Stimulated activated CD4-positive, alpha-beta T cell treated with anti-CD3 and anti-CD28 coated beads, Interleukin-2, amount 100 ng/mL, for 4 hours (primary cell): ENCODE measurements at regions not wholly inside any gene's neighbourhood (a gene's known extent, or its start where the extent isn't known, plus 50 kb on each side); places are given as distances from the start of the nearest gene placed in this dataset.

Experiments used
- DNase-seq: peaks from one replicate; pipeline ENCODE4 v3.0.0-alpha.2; 2020; ENCODE audit warnings: low read depth

DNA sequence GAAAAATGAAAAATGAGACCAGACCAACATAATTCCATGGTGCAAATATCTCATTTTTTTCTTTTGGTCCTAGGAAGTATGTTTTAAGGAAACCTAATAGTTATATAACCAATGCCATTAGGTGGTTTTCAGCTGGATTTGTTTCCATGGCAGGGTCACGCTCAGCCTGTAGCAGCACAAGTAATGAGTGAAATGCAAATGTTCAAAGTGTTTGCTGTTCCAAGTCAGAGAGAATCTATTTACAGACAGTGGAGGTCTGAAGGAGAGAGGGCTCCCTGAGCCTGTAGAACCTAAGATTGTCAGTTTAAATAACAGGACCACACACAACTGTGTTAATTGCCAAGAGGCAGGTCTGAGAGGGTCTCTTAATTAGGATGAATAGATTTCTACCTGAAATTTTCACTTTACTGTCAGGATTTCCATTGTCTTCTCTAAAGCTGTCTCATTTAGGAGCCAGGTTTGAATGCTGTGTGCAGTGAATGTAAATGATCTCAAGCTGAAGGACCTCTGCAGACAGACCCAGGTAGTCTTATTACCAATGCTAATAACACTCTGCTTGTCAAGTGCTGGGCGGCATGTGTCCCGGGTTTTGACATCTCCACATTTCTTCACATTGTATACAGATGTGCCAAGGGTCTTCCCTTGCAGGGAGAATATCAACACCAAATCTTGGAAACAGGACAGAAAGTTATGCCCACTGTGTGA, 317.3 kb upstream of the NECTIN3 start:
- no peak for DNase-seq

- no peak for DNase-seq
Measured at GRCh38 chr3:110755345-110755744, 316.3 kb upstream of the NECTIN3 start.

DNA sequence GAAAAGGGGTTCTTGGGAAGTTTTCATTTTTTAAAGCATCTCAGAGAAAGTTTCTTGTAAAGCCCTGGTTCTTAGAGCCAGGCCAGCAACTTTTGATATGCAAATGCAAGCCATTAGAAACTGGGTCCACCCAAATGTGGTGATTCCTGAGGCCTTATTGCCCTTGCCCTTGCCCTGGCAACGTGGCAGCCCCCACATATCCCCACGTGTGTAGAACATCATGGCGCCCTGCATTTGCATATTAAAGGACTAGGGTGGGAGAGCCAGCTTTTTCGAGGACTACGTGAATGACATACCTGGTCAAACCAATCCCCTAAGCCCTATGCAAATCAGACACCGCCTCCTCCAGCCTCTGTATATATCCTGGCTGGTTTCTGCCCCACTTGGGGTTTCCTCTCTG, 314.9 kb upstream of the NECTIN3 start:
- DNase-seq, result no peak

DNA sequence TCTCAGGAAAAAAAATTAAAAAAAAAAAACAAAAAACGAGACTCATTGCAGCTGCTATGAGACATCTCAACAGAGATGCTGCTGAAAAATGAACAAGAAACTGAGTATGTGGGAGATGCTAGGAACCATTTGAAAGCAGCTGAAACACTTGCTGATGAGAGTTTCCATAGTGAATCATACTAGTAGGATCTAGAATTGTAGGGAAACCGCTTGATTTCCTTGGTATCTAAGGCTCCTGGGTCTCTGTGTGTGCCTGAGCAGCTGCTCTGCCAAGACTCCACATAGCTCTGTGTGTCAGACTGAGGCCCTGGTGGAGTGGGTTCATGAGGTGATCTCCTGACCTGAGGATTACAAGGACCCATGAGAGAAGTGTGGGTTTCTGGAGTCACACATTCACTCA, 313.4 kb upstream of the NECTIN3 start:
- no peak for DNase-seq

GRCh38 chr3:110767156-110767555, 304.5 kb upstream of the NECTIN3 start:
- no peak for DNase-seq

- no peak for DNase-seq
Measured at GRCh38 chr3:110767838-110768237, 303.8 kb upstream of the NECTIN3 start.

GRCh38 chr3:110773413-110773954, 298.1 kb upstream of the NECTIN3 start:
- DNase-seq, result no peak

- no peak for DNase-seq
Measured at GRCh38 chr3:110774496-110775265, 296.9 kb upstream of the NECTIN3 start.

DNA sequence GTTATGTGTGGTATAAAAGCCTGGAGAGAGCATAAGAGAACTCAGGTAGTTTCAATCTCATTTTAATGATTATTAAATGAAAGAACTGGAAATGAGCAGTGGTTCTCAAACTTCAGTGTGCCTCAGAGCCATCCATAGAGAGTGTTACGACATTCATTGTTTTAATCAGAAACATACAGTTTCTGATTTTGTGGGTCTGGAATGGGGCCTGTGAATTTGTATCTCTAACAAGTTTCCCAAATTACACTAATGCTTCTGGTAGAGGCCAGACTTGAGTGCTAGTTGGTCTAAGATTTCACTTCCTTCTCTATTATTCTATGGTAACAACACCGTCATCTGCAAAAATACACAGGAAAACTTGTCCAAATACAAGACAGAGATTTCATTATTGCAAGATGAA, 292.0 kb upstream of the NECTIN3 start:
- no peak for DNase-seq

DNA sequence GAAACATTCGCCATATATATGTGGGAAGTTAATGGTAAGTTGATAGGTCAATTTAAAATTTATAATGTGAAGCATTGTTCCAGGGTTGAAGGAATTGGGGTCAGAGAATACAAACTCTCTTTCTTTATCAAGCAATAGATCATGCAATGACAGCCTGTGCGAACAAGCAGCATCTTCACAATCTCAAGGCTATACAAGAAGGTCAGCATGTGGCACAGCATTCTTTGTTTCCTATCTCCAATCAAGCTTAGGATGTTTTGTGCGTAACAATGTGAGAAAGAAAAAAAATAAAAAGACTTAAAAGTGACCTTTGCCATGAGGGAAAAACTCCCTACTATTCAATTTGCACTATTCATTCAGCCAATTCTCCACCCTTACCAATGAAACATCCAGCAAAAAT, 288.1 kb upstream of the NECTIN3 start:
- no peak for DNase-seq

- DNase-seq, result no peak
Measured at GRCh38 chr3:110788794-110789193, 282.8 kb upstream of the NECTIN3 start.

DNA sequence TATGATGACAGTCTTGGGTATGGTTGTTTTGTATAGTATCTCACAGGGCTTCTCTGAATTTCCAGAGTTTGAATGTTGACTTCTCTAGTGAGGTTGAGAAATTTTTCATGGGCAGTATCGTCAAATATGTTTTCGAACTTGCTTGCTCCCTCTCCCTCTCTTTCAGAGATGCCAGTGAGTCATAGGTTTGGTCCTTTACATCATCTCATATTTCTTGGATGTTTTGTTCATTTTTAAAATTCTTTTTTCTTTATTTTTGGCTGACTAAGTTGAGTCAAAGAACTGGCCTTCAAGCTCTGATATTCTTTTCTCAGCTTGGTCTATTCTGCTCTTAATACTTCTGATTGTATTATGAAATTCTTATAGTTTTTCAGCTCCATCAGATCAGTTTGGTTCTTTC, 282.3 kb upstream of the NECTIN3 start:
- no peak for DNase-seq

- no peak for DNase-seq
Measured at GRCh38 chr3:110790631-110791030, 281.0 kb upstream of the NECTIN3 start.

DNA sequence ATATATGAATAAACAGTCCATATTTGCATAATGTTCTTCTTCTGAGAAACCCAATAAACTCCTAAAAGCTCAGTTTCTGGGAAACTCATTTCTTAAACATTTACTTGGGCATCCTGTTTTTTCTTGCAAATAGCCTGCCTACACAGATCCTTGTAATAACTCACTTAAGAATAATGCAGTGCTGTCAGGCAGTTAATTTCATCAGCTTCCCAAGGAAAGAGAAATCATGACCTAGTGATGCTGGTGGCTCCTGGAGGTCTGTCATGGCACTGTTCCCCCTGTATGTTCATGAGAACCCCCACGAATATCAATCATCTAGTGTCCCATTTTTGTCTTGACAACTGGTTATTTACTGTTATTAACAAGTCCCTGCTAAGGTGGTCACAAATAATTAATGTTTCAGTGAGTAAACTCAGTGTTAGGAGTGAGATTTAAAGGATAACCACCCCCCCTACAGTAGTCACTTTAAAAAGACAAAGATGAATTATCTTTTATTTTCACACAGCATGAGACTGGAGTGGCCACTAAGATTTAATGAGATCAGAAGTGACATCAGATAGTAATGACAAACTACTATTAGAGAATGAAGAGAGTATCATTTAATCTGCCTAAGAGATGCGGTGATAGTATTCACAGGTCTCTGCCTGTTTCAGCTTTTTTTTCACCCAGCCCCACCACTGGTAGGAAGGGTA, 279.5 kb upstream of the NECTIN3 start:
- DNase-seq, result no peak

DNA sequence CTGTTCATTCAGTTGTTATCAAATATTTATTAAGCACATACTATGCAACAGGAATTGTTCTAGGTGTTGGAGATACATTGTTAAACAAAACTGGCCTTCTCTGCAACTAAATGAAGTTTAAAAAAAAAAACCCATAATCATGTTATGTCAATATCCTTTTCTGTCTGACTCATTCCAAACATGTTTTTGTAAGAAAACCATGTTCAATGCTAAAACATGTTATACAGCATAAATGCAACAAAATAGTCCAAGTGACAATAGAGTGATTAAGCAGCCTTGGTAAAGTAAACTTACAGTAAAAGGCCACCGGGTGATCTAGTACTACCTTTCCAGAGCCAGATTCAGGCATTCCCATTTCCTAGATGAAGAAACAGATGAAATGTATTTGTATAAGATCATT, 278.0 kb upstream of the NECTIN3 start:
- no peak for DNase-seq

DNA sequence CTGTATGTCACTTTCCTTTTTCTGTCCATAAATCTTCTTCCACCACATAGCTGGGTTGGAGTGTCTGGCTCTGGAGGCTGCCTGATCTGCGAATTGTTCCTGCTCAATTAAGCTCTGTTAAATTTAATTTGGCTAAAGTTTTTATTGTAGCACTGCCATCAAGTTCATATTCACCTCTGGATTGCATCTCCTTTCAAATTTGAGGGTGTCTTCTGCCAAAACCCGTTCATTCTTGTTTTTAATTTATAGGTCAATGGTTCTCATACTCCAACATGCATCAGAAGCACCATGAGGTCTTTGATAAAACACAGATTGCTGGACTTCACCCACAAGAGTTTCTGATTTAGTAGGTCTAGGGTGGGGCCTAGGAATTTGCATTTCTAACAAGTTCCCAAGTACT, 276.5 kb upstream of the NECTIN3 start:
- DNase-seq, result no peak

GRCh38 chr3:110799271-110799670, 272.3 kb upstream of the NECTIN3 start:
- no peak for DNase-seq

DNA sequence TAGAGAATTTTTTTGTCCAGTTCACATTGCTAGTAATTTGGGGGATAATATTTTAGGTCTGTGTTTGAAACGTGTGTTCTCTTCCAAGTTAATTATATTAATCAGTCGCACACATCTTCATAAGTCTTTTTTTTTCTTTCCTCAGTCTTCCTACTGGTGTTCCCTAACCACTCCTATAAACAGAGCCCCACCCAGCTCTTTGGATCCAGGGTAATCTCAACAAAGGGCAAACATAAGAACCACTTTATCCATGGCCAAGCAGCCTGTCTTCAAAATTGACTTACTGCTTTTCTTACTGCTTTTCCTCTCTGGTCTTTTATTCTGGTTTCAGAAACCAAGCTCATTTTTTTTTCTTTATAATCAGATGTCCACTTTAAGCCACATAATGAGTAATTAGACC, 266.8 kb upstream of the NECTIN3 start:
- DNase-seq, result no peak

- no peak for DNase-seq
Measured at GRCh38 chr3:110806924-110807323, 264.7 kb upstream of the NECTIN3 start.

DNA sequence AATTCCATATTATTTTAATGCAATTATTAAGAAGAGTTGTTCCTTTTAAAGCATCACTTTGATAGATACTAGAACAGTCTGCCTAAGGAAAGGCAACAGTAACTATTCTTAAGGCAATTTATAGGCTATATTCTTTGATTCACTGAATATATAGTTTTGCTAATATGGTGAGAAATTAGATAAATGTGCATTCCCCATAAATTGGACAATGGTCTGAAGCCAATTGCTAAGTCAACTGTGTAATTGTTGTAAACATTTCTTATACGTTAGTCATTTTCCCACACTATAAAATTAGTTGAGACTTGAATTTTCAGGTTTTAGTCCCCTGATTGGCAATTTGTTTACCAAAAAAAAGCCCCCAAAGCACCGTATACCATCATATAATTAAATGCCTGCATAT, 263.0 kb upstream of the NECTIN3 start:
- no peak for DNase-seq

GRCh38 chr3:110810356-110810755, 261.3 kb upstream of the NECTIN3 start:
- DNase-seq, result no peak

DNA sequence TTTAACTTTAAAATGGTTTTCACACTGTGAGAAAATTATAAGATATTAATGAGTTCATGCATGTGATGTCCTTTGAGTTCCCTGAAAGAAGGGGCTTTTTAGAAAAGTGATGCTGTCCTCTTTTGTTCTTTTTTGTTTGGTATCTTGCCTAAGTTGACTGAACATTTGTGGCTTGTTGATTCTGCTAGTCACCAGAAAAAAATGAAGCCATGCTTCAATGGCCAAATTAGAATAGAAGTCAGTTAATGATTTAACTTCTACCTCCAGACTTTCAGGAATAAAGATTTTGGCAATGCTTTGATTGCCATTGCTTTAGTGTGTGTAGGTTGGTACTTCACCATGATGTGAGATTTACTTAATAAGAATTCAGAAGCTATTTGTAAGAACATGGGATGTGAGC, 260.6 kb upstream of the NECTIN3 start:
- DNase-seq, result no peak

- no peak for DNase-seq
Measured at GRCh38 chr3:110813541-110813940, 258.1 kb upstream of the NECTIN3 start.
